ENCODE measurements at regions not wholly inside any gene's neighbourhood (a gene's known extent, or its start where the extent isn't known, plus 50 kb on each side); places are given as distances from the start of the nearest gene placed in this dataset.

GRCh38 chr11:92885600-92885999 lies 83.9 kb upstream of the MTNR1B start:
- H3K27me3 ChIP-seq (ENCODE audit: control insufficient read depth in 1 of 2, insufficient read depth in 2 of 2, low read length in 2 of 2): no peaks in the 10 kb centered on the region
- no peaks in the 10 kb centered on the region for H3K9me3 ChIP-seq (ENCODE audit: low read length)
- no peak overlapping the region for H3K27ac ChIP-seq (ENCODE audit: low read depth, low read length)
- no peak overlapping the region for H3K9ac ChIP-seq (ENCODE audit: low read length)
- H3K36me3 ChIP-seq (ENCODE audit: insufficient read depth, low read length): no peaks in the 10 kb centered on the region
- no peak overlapping the region for H3K4me3 ChIP-seq (ENCODE audit: low read depth in 1 of 2, low read length in 2 of 2)
- H3K4me1 ChIP-seq (ENCODE audit: insufficient read depth, low read length): no peaks in the 10 kb centered on the region

GRCh38 chr11:92886243-92886905 lies 83.1 kb upstream of the MTNR1B start:
- no peak overlapping the region for H3K9ac ChIP-seq (ENCODE audit: low read length)
- H3K4me1 ChIP-seq (ENCODE audit: insufficient read depth, low read length): no peaks in the 10 kb centered on the region
- no peaks in the 10 kb centered on the region for H3K36me3 ChIP-seq (ENCODE audit: insufficient read depth, low read length)
- no peak overlapping the region for H3K4me3 ChIP-seq (ENCODE audit: low read depth in 1 of 2, low read length in 2 of 2)
- H3K27ac ChIP-seq (ENCODE audit: low read depth, low read length): no peak overlapping the region
- no peaks in the 10 kb centered on the region for H3K9me3 ChIP-seq (ENCODE audit: low read length)
- no peaks in the 10 kb centered on the region for H3K27me3 ChIP-seq (ENCODE audit: control insufficient read depth in 1 of 2, insufficient read depth in 2 of 2, low read length in 2 of 2)

- Histone ChIP-seq H3K36me3 (ENCODE audit: insufficient read depth, low read length) (no peaks in the 10 kb centered on the region), H3K4me3 (ENCODE audit: low read depth in 1 of 2, low read length in 2 of 2) (no peak overlapping the region), H3K4me1 (ENCODE audit: insufficient read depth, low read length) (no peaks in the 10 kb centered on the region), H3K9ac (ENCODE audit: low read length) (no peak overlapping the region), H3K27me3 (ENCODE audit: control insufficient read depth in 1 of 2, insufficient read depth in 2 of 2, low read length in 2 of 2) (no peaks in the 10 kb centered on the region), H3K9me3 (ENCODE audit: low read length) (no peaks in the 10 kb centered on the region), H3K27ac (ENCODE audit: low read depth, low read length) (no peak overlapping the region)
Measured at GRCh38 chr11:92888696-92889095, 80.8 kb upstream of the MTNR1B start.

GRCh38 chr11:92890846-92891245 lies 78.6 kb upstream of the MTNR1B start:
- Histone ChIP-seq H3K9ac (ENCODE audit: low read length) (no peak overlapping the region), H3K27me3 (ENCODE audit: control insufficient read depth in 1 of 2, insufficient read depth in 2 of 2, low read length in 2 of 2) (no peaks in the 10 kb centered on the region), H3K36me3 (ENCODE audit: insufficient read depth, low read length) (no peaks in the 10 kb centered on the region), H3K4me1 (ENCODE audit: insufficient read depth, low read length) (no peaks in the 10 kb centered on the region), H3K9me3 (ENCODE audit: low read length) (no peaks in the 10 kb centered on the region), H3K4me3 (ENCODE audit: low read depth in 1 of 2, low read length in 2 of 2) (no peak overlapping the region), H3K27ac (ENCODE audit: low read depth, low read length) (no peak overlapping the region)

- H3K36me3 ChIP-seq (ENCODE audit: insufficient read depth, low read length): no peaks in the 10 kb centered on the region
- H3K4me3 ChIP-seq (ENCODE audit: low read depth in 1 of 2, low read length in 2 of 2): no peak overlapping the region
- no peaks in the 10 kb centered on the region for H3K4me1 ChIP-seq (ENCODE audit: insufficient read depth, low read length)
- H3K27me3 ChIP-seq (ENCODE audit: control insufficient read depth in 1 of 2, insufficient read depth in 2 of 2, low read length in 2 of 2): no peaks in the 10 kb centered on the region
- H3K9me3 ChIP-seq (ENCODE audit: low read length): no peaks in the 10 kb centered on the region
- H3K27ac ChIP-seq (ENCODE audit: low read depth, low read length): no peak overlapping the region
- H3K9ac ChIP-seq (ENCODE audit: low read length): no peak overlapping the region
Measured at GRCh38 chr11:92892802-92893684, 76.4 kb upstream of the MTNR1B start.

- H3K27ac ChIP-seq (ENCODE audit: low read depth, low read length): no peak overlapping the region
- H3K36me3 ChIP-seq (ENCODE audit: insufficient read depth, low read length): no peaks in the 10 kb centered on the region
- H3K9me3 ChIP-seq (ENCODE audit: low read length): no peaks in the 10 kb centered on the region
- H3K27me3 ChIP-seq (ENCODE audit: control insufficient read depth in 1 of 2, insufficient read depth in 2 of 2, low read length in 2 of 2): no peaks in the 10 kb centered on the region
- no peak overlapping the region for H3K4me3 ChIP-seq (ENCODE audit: low read depth in 1 of 2, low read length in 2 of 2)
- no peak overlapping the region for H3K9ac ChIP-seq (ENCODE audit: low read length)
- no peaks in the 10 kb centered on the region for H3K4me1 ChIP-seq (ENCODE audit: insufficient read depth, low read length)
Measured at GRCh38 chr11:92894197-92894596, 75.3 kb upstream of the MTNR1B start.

GRCh38 chr11:92897487-92897886 lies 72.0 kb upstream of the MTNR1B start:
- H3K4me1 ChIP-seq (ENCODE audit: insufficient read depth, low read length): no peaks in the 10 kb centered on the region

GRCh38 chr11:92902417-92902816 lies 67.0 kb upstream of the MTNR1B start:
- Histone ChIP-seq H3K4me3 (ENCODE audit: low read depth in 1 of 2, low read length in 2 of 2) (no peak overlapping the region), H3K36me3 (ENCODE audit: insufficient read depth, low read length) (no peaks in the 10 kb centered on the region), H3K4me1 (ENCODE audit: insufficient read depth, low read length) (no peaks in the 10 kb centered on the region), H3K27me3 (ENCODE audit: control insufficient read depth in 1 of 2, insufficient read depth in 2 of 2, low read length in 2 of 2) (no peaks in the 10 kb centered on the region), H3K27ac (ENCODE audit: low read depth, low read length) (no peak overlapping the region), H3K9ac (ENCODE audit: low read length) (no peak overlapping the region), H3K9me3 (ENCODE audit: low read length) (no peaks in the 10 kb centered on the region)

More at GRCh38 chr11:92897487-92897886, 72.0 kb upstream of the MTNR1B start:
- Histone ChIP-seq H3K9ac (ENCODE audit: low read length) (no peak overlapping the region), H3K4me3 (ENCODE audit: low read depth in 1 of 2, low read length in 2 of 2) (no peak overlapping the region), H3K36me3 (ENCODE audit: insufficient read depth, low read length) (no peaks in the 10 kb centered on the region), H3K27me3 (ENCODE audit: control insufficient read depth in 1 of 2, insufficient read depth in 2 of 2, low read length in 2 of 2) (no peaks in the 10 kb centered on the region), H3K27ac (ENCODE audit: low read depth, low read length) (no peak overlapping the region), H3K9me3 (ENCODE audit: low read length) (no peaks in the 10 kb centered on the region)

GRCh38 chr11:92907671-92908070 lies 61.8 kb upstream of the MTNR1B start:
- Histone ChIP-seq H3K9ac (ENCODE audit: low read length) (no peak overlapping the region), H3K4me1 (ENCODE audit: insufficient read depth, low read length) (no peaks in the 10 kb centered on the region), H3K4me3 (ENCODE audit: low read depth in 1 of 2, low read length in 2 of 2) (no peak overlapping the region), H3K36me3 (ENCODE audit: insufficient read depth, low read length) (no peaks in the 10 kb centered on the region), H3K27me3 (ENCODE audit: control insufficient read depth in 1 of 2, insufficient read depth in 2 of 2, low read length in 2 of 2) (no peaks in the 10 kb centered on the region), H3K27ac (ENCODE audit: low read depth, low read length) (no peak overlapping the region), H3K9me3 (ENCODE audit: low read length) (no peaks in the 10 kb centered on the region)

GRCh38 chr11:92909214-92909613 lies 60.2 kb upstream of the MTNR1B start:
- no peaks in the 10 kb centered on the region for H3K4me1 ChIP-seq (ENCODE audit: insufficient read depth, low read length)
- H3K27ac ChIP-seq (ENCODE audit: low read depth, low read length): no peak overlapping the region
- H3K27me3 ChIP-seq (ENCODE audit: control insufficient read depth in 1 of 2, insufficient read depth in 2 of 2, low read length in 2 of 2): no peaks in the 10 kb centered on the region
- H3K36me3 ChIP-seq (ENCODE audit: insufficient read depth, low read length): no peaks in the 10 kb centered on the region
- H3K4me3 ChIP-seq (ENCODE audit: low read depth in 1 of 2, low read length in 2 of 2): no peak overlapping the region
- H3K9me3 ChIP-seq (ENCODE audit: low read length): no peaks in the 10 kb centered on the region
- H3K9ac ChIP-seq (ENCODE audit: low read length): no peak overlapping the region

- H3K4me1 ChIP-seq (ENCODE audit: insufficient read depth, low read length): no peaks in the 10 kb centered on the region
- no peaks in the 10 kb centered on the region for H3K36me3 ChIP-seq (ENCODE audit: insufficient read depth, low read length)
- H3K9ac ChIP-seq (ENCODE audit: low read length): no peak overlapping the region
- no peak overlapping the region for H3K4me3 ChIP-seq (ENCODE audit: low read depth in 1 of 2, low read length in 2 of 2)
- no peak overlapping the region for H3K27ac ChIP-seq (ENCODE audit: low read depth, low read length)
- no peaks in the 10 kb centered on the region for H3K9me3 ChIP-seq (ENCODE audit: low read length)
- H3K27me3 ChIP-seq (ENCODE audit: control insufficient read depth in 1 of 2, insufficient read depth in 2 of 2, low read length in 2 of 2): no peaks in the 10 kb centered on the region
Measured at GRCh38 chr11:92911478-92911877, 58.0 kb upstream of the MTNR1B start.
